SK-N-SH (cell line): ENCODE measurements at regions not wholly inside any gene's neighbourhood (a gene's known extent, or its start where the extent isn't known, plus 50 kb on each side); places are given as distances from the start of the nearest gene placed in this dataset.
"Not testable (repeated sequence)": the region's sequence is repeated elsewhere in the genome, so short reads cannot be mapped to it uniquely, and the experiment has no call there.

Source experiments
- EP300 ChIP-seq, 2 experiments: IDR thresholded peaks; 2 replicates each; pipeline versions ENCODE4 v1.4.0 to v1.6.1; 2012; ENCODE audit warnings: borderline replicate concordance in 1 of 2, low read depth in 1 of 2, low read length in 1 of 2
- FOXJ3 ChIP-seq: sonication (generic); formaldehyde crosslinking; IDR thresholded peaks from 2 replicates; pipeline ENCODE4 v1.5.1; 2020; ENCODE audit warnings: mild to moderate bottlenecking, missing genetic modification reagents
- FOXM1 ChIP-seq: IDR thresholded peaks from 2 replicates; pipeline ENCODE4 v1.4.0; 2012; ENCODE audit warnings: low read depth, mild to moderate bottlenecking
- NFIC ChIP-seq: IDR thresholded peaks from 2 replicates; pipeline ENCODE4 v1.4.0; 2012; ENCODE audit warnings: borderline replicate concordance
- POLR2AphosphoS5 ChIP-seq: IDR thresholded peaks from 2 replicates; pipeline ENCODE4 v1.6.1; 2012; ENCODE audit warnings: low read depth, low read length
- RFX5 ChIP-seq: IDR thresholded peaks from 2 replicates; pipeline ENCODE4 v1.6.1; 2012; ENCODE audit warnings: mild to moderate bottlenecking, improper control_type of control experiment, low read length
- RXRA ChIP-seq: IDR thresholded peaks from 2 replicates; pipeline ENCODE4 v1.4.0; 2012; ENCODE audit warnings: low read depth, mild to moderate bottlenecking, borderline replicate concordance
- TCF12 ChIP-seq: IDR thresholded peaks from 2 replicates; pipeline ENCODE4 v1.4.0; 2012
- TF ChIP-seq, protein P1 (sequence below): IDR thresholded peaks from 2 replicates; pipeline ENCODE4 v1.6.1; 2012; ENCODE audit warnings: mild to moderate bottlenecking, low read depth, low read length, moderate library complexity
- TF ChIP-seq, protein P2 (sequence below): fragments of 200-600 bp; sonication (generic); IDR thresholded peaks from 2 replicates; pipeline ENCODE4 v1.6.1; 2017; ENCODE audit warnings: antibody characterized with exemption, mild to moderate bottlenecking, moderate library complexity

DNA sequence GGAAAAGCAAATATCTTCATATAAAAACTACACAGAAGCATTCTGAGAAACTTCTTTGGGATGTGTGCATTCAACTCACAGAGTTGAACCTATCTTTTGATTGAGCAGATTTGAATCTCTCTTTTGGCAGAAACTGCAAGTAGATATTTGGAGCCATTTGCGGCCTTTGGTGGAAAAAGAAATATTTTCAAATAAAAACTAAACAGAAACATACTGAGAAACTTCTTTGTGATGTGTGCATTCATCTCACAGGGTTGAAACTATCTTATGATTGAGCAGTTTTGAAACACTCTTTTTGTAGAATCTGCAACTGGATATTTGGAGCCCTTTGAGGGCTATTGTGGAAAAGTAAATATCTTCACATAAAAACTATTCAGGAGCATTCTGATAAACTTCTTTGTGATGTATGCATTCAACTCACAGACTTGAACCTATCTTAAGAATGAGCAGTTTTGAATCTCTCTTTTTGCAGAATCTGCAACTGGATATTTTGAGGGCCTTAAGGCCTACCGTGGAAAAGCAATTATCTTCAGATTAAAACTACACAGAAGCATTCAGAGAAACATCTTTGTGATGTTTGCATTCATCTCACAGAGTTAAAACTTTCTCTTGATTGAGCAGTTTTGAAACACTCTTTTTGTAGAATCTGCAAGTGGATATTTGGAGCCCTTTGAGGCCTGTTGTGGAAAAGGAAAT lies 4158.2 kb upstream of the OR11H1 start:
- not testable (repeated sequence) for TF ChIP-seq RXRA; FOXJ3 (CRISPR knock-in tag); TCF12; EP300 (IDR thresholded peaks at IDR 0.05; ENCODE audit: borderline replicate concordance in 1 of 2, low read depth in 1 of 2, low read length in 1 of 2); FOXM1; POLR2AphosphoS5; RFX5; NFIC
- TF ChIP-seq, protein P1, sequence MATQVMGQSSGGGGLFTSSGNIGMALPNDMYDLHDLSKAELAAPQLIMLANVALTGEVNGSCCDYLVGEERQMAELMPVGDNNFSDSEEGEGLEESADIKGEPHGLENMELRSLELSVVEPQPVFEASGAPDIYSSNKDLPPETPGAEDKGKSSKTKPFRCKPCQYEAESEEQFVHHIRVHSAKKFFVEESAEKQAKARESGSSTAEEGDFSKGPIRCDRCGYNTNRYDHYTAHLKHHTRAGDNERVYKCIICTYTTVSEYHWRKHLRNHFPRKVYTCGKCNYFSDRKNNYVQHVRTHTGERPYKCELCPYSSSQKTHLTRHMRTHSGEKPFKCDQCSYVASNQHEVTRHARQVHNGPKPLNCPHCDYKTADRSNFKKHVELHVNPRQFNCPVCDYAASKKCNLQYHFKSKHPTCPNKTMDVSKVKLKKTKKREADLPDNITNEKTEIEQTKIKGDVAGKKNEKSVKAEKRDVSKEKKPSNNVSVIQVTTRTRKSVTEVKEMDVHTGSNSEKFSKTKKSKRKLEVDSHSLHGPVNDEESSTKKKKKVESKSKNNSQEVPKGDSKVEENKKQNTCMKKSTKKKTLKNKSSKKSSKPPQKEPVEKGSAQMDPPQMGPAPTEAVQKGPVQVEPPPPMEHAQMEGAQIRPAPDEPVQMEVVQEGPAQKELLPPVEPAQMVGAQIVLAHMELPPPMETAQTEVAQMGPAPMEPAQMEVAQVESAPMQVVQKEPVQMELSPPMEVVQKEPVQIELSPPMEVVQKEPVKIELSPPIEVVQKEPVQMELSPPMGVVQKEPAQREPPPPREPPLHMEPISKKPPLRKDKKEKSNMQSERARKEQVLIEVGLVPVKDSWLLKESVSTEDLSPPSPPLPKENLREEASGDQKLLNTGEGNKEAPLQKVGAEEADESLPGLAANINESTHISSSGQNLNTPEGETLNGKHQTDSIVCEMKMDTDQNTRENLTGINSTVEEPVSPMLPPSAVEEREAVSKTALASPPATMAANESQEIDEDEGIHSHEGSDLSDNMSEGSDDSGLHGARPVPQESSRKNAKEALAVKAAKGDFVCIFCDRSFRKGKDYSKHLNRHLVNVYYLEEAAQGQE: not testable (repeated sequence)
- TF ChIP-seq, protein P2, sequence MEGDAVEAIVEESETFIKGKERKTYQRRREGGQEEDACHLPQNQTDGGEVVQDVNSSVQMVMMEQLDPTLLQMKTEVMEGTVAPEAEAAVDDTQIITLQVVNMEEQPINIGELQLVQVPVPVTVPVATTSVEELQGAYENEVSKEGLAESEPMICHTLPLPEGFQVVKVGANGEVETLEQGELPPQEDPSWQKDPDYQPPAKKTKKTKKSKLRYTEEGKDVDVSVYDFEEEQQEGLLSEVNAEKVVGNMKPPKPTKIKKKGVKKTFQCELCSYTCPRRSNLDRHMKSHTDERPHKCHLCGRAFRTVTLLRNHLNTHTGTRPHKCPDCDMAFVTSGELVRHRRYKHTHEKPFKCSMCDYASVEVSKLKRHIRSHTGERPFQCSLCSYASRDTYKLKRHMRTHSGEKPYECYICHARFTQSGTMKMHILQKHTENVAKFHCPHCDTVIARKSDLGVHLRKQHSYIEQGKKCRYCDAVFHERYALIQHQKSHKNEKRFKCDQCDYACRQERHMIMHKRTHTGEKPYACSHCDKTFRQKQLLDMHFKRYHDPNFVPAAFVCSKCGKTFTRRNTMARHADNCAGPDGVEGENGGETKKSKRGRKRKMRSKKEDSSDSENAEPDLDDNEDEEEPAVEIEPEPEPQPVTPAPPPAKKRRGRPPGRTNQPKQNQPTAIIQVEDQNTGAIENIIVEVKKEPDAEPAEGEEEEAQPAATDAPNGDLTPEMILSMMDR: not testable (repeated sequence)
